Large intestine (tissue), 3 donors: ENCODE measurements at regions not wholly inside any gene's neighbourhood (a gene's known extent, or its start where the extent isn't known, plus 50 kb on each side); places are given as distances from the start of the nearest gene placed in this dataset.

Experiments used
- DNase-seq, 2 donors: peaks; one replicate each; pipeline versions ENCODE4 v3.0.0 to v3.0.0-alpha.2; 2013
- H3K27ac ChIP-seq: one replicate; pipeline ENCODE4 v1.5.1; 2013; ENCODE audit warnings: low read length
- H3K27me3 ChIP-seq: 2 replicates; pipeline ENCODE4 v1.6.1; 2013; ENCODE audit warnings: low read length; ENCODE audit not compliant: control insufficient read depth, insufficient read depth
- H3K36me3 ChIP-seq: 2 replicates; pipeline ENCODE4 v1.6.1; 2013; ENCODE audit warnings: low read length; ENCODE audit not compliant: control insufficient read depth, insufficient read depth
- H3K4me1 ChIP-seq: one replicate; pipeline ENCODE4 v1.6.1; 2013; ENCODE audit warnings: low read length; ENCODE audit not compliant: control insufficient read depth, insufficient read depth
- H3K4me3 ChIP-seq: one replicate; pipeline ENCODE4 v1.5.1; 2013; ENCODE audit warnings: low read length
- H3K9me3 ChIP-seq: one replicate; pipeline ENCODE4 v1.6.1; 2013; ENCODE audit warnings: mild to moderate bottlenecking, low read depth, low read length, moderate library complexity; ENCODE audit not compliant: control insufficient read depth
- WGBS: methylation state at CpG from one replicate; pipeline ENCODE4 v1.1.5; 2013; ENCODE audit warnings: low lambda C conversion rate; ENCODE audit not compliant: insufficient coverage; 5-methylcytosine and 5-hydroxymethylcytosine counted together

- Histone ChIP-seq H3K27ac (no peak overlapping the region), H3K9me3 (no peaks in the 10 kb centered on the region), H3K36me3 (no peaks in the 10 kb centered on the region), H3K27me3 (no peaks in the 10 kb centered on the region), H3K4me1 (no peaks in the 10 kb centered on the region), H3K4me3 (no peak overlapping the region)
- WGBS, result 90% methylated on average over 2 of the region's 2 CpGs
- no peak for DNase-seq
Measured at GRCh38 chr7:90094030-90094429, 60.2 kb upstream of the STEAP1 start.
